Islet precursor cell (in vitro differentiated cells): ENCODE measurements at regions not wholly inside any gene's neighbourhood (a gene's known extent, or its start where the extent isn't known, plus 50 kb on each side); places are given as distances from the start of the nearest gene placed in this dataset.
"Not testable (repeated sequence)": the region's sequence is repeated elsewhere in the genome, so short reads cannot be mapped to it uniquely, and the experiment has no call there.

ENCODE experiments used
- DNase-seq: peaks from one replicate; pipeline ENCODE4 v3.0.0-alpha.2; 2018

DNA sequence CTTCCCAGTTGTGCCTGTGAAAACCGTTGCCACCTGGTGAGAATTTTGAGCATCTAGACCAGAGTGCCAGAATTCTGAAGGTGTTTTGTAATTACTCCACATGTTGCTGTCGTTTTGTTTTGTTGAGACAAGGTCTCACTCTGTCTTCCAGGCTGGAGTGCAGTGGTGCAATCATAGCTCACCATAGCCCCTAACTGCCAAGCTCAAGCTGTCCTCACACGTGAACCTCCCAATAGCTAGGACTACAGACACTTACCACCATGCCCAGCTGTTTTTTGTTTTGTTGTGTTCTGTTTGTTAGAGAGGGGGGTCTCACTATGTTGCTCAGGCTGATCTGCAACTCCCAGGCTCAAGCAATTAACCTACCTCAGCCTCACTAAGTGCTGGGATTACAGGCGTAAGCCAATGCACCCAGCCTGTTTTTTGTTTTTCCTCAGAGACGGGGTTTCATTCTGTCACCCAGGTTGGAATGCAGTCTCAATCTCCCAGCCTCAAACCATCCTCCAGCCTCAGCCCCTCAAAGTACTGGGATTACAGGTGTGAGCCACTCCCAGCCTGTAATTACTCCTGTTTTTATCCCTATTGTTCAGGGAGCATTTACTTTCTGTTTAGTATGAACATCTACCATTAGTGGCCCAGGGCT is 121.1 kb upstream of the DMRT1 start:
- DNase-seq, result peak; percentile 76

DNA sequence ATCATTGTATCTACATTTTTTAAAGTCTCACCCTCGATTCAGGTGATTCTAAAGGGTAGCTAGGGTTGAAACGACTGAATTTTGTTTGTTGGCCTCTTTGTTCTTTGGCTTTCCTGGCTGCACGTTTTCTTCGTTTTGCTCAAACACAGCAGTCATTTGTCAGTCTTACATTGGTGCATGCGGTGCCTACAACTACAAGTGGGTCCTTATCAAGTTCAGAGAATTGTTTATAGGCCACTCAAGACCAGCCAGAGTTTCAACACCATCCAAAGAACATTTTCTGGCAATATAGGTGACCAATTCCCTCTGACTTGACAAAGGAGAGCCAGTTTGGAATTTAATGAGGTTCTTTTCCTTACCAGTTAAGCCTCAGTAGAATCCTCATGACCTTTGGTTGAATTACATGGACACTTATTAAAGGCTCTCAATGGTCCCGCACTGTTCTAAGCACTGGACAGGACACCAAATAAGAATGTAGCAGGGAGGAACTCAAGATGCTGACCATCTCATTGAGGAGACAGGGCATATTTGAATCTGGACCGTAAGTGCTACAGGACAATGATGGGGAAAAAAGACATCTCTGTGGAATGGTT is 119.0 kb upstream of the DMRT1 start:
- DNase-seq, result no peak

GRCh38 chr9:724461-724860 is 117.0 kb upstream of the DMRT1 start:
- DNase-seq, result not testable (repeated sequence)

- DNase-seq, result no peak
Observed at GRCh38 chr9:726005-726404, 115.5 kb upstream of the DMRT1 start.

DNA sequence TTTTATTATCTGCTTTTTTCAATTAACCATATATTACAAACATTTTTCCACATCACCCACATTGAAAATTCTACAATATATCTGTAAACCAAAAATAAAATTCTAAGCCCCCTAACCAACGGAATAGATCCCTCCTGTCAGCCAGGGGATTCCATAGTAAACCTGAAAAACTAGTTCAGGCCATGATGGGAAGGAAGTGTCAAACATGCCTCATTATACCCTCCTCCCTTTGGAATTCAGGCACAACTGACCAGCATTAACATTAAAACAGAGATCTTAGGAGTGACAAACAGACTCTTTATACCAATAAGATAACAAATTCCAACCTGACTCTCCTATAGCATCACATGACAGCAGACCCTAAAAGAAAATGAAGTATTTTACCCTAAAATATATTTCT is 113.7 kb upstream of the DMRT1 start:
- no peak for DNase-seq

GRCh38 chr9:728535-728934 is 113.0 kb upstream of the DMRT1 start:
- no peak for DNase-seq

DNA sequence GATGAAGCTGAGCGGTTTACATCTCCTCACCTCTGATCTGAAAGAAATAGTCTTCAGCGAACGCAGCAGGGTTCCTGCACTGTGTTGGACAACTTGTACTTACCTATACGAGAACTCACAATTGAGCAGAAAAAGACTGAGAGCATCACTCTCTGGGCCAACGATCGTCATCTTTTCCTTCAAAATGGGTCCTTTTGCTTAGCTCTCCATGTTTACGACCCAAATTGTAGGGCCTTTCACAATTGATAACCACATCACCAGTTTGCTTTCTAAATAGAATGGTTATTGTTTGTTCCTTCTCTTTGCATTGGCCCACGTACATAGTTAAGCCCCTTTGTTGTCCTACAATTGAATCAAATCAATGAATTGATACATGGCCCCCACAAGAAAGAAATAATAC is 110.0 kb upstream of the DMRT1 start:
- DNase-seq, result no peak

GRCh38 chr9:734831-735511 is 106.5 kb upstream of the DMRT1 start:
- no peak for DNase-seq

GRCh38 chr9:737400-738120 is 103.9 kb upstream of the DMRT1 start:
- no peak for DNase-seq

DNA sequence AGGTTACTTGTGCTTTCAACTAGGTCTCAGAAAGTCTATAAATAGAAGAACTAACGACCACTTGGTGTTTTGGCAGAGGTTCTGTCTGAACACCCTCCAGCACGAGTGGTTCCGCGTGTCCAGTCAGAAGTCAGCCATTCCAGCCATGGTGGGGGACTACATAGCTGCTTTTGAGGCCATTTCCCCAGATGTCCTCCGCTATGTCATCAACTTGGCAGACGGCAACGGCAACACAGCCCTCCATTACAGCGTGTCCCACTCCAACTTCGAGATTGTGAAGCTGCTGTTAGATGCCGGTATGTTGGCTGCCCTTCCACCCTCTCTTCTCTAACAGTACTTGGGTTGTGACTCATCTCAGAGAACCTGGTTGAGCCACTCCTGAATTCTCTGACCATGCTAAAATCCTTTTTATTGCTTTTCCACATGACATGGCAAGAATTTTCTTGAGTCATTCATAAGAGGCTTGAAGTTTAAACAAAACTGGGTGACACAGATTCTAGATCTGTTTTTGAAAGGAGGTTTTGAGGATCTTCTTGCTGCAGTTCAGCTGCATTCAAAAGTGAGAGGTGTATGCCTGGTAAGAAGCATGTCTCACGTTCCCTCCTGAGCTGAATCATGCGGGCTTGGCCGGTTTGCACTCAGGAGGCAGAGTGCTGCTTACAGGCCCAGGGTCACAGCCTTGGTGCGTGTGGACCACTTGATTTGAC is 103.1 kb upstream of the DMRT1 start:
- DNase-seq, result peak; percentile 80

- DNase-seq, result no peak
Observed at GRCh38 chr9:739362-739761, 102.1 kb upstream of the DMRT1 start.

DNA sequence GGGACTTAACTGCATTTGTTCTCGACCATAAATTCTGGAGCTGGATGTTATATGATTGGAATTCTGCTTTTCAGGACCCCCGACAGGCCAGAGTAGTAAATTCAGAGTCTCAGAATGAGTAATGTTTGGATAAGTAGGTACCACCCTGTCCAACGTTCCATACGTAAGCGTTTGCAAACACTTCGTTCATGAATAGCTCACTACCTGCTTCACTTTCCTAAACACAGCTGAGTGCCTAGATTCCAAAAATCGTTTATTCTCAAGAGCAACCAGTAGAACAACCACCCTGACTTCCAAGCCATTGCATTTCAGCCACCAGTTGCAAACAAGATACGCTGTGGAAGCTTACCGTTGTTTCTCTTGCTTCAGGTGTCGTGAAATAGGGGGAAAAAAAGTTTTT is 101.3 kb upstream of the DMRT1 start:
- DNase-seq, result no peak

GRCh38 chr9:742104-742503 is 99.4 kb upstream of the DMRT1 start:
- DNase-seq, result no peak

DNA sequence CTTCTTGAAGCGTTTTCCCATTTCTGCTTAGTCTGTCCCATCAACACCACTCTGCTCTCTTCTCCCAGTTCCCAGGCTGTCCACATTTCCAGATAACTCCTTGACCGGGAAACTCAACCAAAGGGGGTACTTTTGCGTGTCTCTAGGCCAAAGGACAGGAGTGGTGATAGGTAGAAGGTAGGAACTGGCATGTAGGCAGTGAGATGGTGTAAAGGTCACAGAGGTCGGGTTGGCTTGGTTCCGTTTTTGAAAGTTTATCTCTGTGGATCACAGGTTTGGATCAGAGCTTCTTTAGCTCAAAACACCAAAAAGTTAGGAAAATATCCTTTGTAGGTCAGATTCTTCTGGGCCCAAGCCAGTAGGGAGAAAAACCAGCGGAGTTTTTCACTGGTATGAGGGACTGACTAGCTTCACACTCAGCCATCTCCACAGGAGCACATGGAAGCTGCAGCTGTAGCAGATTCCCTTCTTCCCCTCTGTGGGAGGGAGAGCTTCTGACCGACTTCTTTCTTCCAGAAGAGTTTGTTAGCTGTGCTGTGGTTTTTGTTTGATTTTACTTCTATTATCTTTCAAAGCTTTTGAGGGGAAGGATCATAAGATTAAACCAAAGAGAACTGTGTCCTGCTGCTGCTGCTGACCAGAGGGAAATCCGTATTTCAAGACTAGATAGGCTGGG is 98.4 kb upstream of the DMRT1 start:
- no peak for DNase-seq

DNA sequence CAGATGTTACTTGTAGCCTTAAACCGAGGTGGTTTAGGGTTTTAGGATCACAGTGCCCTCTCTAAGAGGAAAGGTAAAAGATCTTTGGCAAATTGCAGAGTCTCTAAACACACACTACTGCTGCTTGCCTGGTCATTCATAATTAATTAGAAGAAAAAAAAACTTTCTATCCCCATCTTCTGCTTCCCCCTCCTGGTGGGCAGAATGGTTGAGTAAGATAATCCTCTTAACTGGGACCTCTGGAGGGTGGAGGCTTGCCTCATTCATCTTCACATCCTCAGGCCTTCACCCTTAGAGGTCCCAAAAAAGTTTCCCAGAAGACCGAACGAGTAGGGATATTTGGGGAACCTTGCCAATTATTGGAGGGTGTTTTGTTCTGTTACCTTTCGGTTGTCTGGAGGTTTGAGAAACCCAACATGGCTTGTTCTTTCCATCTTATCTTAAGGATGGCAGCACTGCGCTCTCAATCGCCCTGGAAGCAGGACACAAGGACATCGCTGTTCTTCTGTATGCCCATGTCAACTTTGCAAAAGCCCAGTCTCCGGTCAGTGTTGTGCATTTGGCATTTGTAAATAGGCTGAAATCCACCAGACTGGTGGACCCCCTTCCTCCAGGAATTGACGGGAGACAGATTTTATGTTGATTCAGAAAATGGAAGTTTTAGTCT is 97.3 kb upstream of the DMRT1 start:
- DNase-seq, result no peak

GRCh38 chr9:744790-745484 is 96.6 kb upstream of the DMRT1 start:
- no peak for DNase-seq

- no peak for DNase-seq
Observed at GRCh38 chr9:745761-746380, 95.6 kb upstream of the DMRT1 start.

- DNase-seq, result no peak
Observed at GRCh38 chr9:746661-747434, 94.6 kb upstream of the DMRT1 start.

GRCh38 chr9:747567-747966 is 93.9 kb upstream of the DMRT1 start:
- no peak for DNase-seq

DNA sequence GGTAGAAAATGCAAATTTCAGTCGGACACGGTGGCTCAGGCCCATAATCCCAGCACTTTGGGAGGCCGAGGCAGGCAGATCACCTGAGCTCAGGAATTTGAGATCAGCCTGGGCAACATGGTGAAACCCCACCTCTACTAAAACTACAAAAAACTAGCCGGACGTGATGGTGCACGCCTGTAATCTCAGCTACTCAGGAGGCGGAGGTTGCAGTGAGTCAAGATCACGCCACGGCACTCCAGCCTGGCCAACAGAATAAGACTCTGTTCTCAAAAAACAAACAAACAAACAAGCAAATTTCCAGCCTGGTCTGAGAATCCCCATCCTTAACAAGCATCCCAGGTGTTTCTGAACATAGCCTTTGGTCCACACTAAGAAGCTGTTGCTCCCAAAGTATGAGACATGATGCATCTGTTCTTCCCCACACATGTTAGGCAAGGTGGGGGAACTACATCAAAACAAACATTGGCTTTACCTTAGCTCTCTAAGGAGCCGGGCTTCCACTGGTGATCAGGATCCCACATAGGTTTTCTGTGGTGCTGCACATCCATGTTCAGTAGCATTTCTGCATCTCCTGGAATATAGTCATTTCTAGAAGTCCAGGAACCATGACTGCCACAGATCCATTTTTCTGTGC is 92.5 kb upstream of the DMRT1 start:
- DNase-seq, result no peak
